DMS153 (cell line): ENCODE measurements at regions not wholly inside any gene's neighbourhood (a gene's known extent, or its start where the extent isn't known, plus 50 kb on each side); places are given as distances from the start of the nearest gene placed in this dataset.
"Not testable (repeated sequence)": the region's sequence is repeated elsewhere in the genome, so short reads cannot be mapped to it uniquely, and the experiment has no call there.

Source experiments
- DNase-seq: peaks from one replicate; lab custom pipeline; 2025; lab: John Stamatoyannopoulos, UW

GRCh38 chr1:104309673-104310072 lies 560.0 kb downstream of the AMY1C start:
- DNase-seq, result no peak

DNA sequence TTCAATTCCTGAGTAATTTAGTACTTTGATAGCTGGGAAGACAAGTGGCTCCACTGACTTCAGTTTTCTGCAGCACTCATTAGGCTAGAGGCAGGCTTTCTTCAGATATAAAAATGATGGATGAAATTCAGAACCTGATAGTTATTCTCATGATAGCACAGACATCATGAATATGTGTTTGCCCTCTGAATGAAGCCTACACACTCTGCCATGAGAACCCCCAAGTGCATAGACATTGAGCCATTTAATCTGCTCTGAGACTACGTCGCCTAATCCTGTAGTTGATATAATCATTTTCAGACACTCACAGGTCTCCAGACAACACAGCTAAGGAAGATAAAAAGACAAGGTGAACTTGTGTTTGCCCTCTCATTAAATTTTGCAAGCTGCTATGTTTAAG lies 566.1 kb downstream of the AMY1C start:
- DNase-seq, result no peak

GRCh38 chr1:104322131-104322530 lies 572.4 kb downstream of the AMY1C start:
- no peak for DNase-seq

DNA sequence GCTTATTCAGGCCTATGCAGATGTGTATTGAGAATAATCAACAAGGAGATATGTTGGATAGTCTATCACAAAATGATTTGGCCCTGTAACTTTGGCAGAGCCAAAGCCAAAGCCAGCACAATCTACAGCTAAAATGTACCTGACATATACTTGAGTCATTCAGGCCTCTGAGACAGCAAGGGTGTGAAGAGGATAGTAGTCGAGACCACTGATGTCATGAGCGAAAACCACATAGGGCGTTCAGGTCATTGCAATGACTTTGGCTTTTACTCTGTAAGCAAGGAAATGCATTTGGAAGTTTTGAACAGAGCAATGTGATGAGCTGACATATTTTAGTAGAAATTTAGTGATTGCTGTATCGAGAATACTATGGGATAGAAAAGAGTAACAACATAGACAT lies 579.6 kb downstream of the AMY1C start:
- DNase-seq, result no peak

GRCh38 chr1:104331763-104332162 lies 582.1 kb downstream of the AMY1C start:
- DNase-seq, result no peak

- not testable (repeated sequence) for DNase-seq
Measured at GRCh38 chr1:104337927-104338326, 588.2 kb downstream of the AMY1C start.

- no peak for DNase-seq
Measured at GRCh38 chr1:104341944-104342343, 592.2 kb downstream of the AMY1C start.

- DNase-seq, result no peak
Measured at GRCh38 chr1:104348277-104348676, 598.6 kb downstream of the AMY1C start.

- DNase-seq, result no peak
Measured at GRCh38 chr1:104353580-104353979, 603.9 kb downstream of the AMY1C start.

- no peak for DNase-seq
Measured at GRCh38 chr1:104358086-104358485, 608.4 kb downstream of the AMY1C start.

DNA sequence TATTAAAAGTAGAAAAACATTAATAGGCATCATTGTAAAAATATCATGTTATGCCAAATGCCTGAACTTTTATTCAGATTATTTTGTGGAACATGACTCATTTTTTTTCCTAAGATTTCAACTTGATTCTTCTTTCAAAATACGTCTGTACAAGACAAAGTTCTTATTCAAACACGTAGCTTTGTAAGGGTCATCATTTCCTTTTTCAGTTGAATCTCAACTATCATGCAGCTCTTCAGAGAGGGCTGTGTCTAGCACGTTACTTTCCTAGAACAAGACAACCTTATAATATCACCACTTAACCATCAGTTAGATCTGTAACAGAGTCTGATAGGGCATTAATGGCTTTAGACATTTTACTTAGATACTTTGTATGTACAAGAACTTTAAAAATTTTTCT lies 608.9 kb downstream of the AMY1C start:
- DNase-seq, result no peak

DNA sequence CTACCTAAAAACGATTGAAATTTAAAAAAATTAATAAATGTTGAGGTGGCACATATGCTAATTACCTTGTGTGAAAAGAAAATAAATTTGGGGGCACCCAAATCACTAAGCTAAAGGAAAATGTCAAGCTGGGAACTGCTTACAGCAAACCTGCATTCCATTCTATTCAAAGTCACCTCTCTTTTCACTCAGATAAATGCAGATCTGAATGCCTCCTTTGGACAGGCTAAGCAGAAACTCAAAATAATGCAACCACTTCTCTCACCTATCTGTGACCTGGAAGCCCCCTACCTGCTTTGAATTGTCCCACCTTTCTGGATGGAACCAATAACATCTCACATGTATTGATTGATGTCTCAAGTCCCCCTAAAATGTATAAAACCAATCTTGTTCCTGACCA lies 628.7 kb downstream of the AMY1C start:
- DNase-seq, result no peak

DNA sequence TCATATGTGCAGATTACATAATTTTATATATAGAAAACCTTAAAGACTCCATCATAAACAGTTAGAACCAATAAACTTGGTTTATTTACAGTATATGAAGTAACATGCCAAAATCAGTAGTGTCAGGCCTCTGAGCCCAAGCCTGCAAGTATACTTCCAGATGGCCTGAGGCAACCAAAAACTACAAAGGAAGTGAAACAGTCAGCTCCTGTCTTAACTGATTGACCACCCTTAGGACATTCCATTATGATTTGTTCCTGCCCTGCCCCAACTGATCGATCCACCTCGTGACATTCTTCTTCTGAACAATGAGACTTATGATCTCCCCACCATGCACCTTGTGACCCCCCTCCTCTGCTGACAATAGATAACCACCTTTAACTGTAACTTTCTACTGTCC lies 630.3 kb downstream of the AMY1C start:
- DNase-seq, result no peak

DNA sequence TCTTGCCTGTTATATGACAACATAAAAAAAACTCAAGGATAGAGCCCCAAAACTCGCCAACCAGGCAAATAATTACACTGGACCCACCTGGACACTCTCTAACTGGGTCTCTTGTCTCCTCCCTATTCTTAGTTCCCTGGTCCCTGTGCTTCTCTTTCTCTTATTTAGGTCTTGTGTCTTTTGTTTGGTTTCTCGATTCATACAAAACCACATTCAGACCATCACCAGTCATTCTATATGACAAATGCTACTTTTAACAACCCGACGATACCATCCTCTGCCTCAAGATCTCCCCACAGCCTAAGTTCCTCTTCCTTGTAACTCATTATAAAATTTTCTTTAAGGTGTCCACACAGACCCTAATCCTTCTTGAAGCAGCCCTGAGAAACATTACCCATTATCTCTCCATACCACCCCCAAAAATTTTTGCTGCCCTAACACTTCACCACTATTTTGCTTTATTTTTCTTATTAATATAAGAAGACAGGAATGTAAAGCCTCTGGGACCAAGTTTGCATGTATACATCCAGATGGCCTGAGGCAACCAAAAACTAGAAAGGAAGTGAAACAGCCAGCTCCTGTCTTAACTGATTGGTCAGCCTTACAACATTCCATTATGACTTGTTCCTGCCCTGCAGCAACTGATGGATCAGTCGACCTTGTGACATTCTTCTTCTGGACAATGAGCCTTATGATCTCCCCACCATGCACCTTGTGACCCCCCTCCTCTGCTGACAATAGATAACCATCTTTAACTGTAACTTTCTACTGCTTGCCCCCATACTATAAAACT lies 638.2 kb downstream of the AMY1C start:
- DNase-seq, result no peak

GRCh38 chr1:104392552-104392951 lies 642.9 kb downstream of the AMY1C start:
- no peak for DNase-seq

GRCh38 chr1:104402178-104402577 lies 652.5 kb downstream of the AMY1C start:
- DNase-seq, result no peak

- DNase-seq, result no peak
Measured at GRCh38 chr1:104403883-104404282, 654.2 kb downstream of the AMY1C start.

- DNase-seq, result no peak
Measured at GRCh38 chr1:104406728-104407127, 657.0 kb downstream of the AMY1C start.

DNA sequence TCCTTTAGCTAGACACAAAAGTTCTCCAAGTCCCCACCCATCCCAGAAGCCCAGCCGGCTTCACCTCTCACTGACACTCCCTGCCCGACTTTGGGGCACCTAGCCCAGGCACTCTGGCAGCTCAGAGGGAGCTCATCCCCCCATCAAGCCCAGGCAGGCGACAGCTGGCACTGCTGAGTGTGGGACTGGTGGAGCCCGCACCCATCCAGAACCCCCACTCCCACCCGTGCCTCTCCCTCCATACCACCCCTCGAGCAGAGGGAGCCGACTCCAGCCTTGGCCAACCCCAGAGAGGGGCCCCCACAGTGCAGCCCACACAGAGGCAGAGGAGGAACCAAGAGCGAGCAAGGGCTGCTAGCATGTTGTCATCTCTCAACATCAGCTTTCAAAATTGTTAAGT lies 658.6 kb downstream of the AMY1C start:
- DNase-seq, result no peak

GRCh38 chr1:104435255-104435654 lies 685.6 kb downstream of the AMY1C start:
- DNase-seq, result no peak

- DNase-seq, result no peak
Measured at GRCh38 chr1:104440011-104440410, 690.3 kb downstream of the AMY1C start.

DNA sequence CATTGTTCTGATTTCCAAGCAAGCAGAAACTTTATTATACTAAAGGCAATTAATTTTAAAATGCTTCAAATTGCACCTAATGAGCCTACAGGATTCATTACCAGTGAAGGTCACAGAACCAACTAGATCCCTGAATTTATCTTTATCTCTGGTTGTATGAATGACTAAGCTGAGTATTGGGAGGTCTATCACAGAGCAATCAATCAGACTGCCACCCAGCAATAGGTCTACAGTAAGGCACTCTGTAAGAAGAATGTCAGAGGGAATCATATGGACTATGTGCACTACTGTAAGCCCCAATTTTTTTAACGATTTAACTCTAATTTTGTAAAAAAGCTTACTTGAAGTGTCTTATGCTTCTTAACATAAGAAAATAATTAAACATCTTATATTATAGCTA lies 707.0 kb downstream of the AMY1C start:
- no peak for DNase-seq

- no peak for DNase-seq
Measured at GRCh38 chr1:104459886-104460285, 710.2 kb downstream of the AMY1C start.

DNA sequence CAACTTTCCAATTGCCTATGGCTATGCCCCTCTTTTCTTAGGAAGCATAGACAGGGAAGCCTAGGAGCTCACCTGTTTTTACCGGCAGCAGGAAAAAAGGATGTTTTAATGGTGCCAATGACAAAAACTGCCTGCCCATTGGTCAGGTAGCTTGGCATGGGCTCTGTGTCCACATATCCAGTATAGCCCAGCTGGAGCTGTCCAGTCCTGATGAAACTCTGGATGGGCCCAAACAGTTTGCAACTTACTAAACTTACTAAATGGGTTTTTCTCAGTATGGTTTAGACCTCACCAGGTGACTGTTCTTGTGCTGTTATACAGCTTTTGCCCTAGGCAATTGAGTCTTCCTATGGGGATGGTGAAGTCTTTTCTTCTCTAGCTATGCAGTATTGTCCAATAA lies 711.2 kb downstream of the AMY1C start:
- DNase-seq, result no peak
